ENCODE measurements at regions not wholly inside any gene's neighbourhood (a gene's known extent, or its start where the extent isn't known, plus 50 kb on each side); places are given as distances from the start of the nearest gene placed in this dataset.
"Not testable (repeated sequence)": the region's sequence is repeated elsewhere in the genome, so short reads cannot be mapped to it uniquely, and the experiment has no call there.

- no peak for DNase-seq (ENCODE audit: low read depth)
Measured at GRCh38 chr16:48997946-48998345, 283.7 kb downstream of the CBLN1 start.

DNA sequence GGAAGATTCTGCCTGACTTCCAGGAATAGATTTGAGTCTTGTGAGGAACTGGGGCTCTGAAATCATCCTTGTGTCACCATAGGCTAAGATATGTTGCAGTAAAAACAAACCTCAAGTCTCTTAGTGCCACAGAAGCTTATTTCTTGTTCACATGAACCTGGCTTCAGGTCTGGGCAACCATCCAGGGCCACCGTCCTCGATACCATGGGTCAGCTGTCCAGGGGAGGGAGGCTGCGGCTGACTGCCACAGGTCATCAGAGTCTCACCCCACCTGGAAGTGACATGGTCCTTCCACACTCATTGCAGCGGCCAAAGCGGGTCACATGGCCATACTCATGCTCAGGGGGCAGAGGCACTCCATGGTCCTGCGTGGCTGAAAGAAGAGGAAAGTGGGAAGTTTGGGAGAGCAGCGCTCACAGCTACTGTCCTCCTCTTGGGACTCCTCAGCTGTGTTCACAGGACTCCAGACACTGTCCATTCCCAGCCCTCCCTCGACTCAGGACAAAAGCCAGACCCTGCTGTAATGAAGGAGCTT is 284.5 kb downstream of the CBLN1 start:
- DNase-seq (ENCODE audit: low read depth): no peak

DNA sequence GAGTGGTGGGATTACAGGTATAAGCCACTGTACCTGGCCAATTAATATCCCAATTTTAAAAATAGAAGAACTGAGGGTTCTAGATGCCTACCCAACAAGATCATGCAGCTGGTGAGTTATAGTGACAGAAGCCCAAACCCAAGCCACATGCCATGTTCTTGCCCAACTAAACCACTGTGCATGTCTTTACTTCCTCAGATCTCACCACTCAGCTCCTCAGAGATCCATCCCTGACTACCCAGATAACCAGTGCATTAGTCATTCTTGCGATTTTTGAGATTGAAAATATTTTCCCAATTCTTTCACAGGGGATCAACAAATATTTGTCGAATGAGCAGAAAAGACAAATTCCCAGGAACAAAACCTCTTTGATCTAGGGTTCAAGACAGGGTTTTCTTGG is 303.1 kb downstream of the CBLN1 start:
- no peak for DNase-seq (ENCODE audit: low read depth)

DNA sequence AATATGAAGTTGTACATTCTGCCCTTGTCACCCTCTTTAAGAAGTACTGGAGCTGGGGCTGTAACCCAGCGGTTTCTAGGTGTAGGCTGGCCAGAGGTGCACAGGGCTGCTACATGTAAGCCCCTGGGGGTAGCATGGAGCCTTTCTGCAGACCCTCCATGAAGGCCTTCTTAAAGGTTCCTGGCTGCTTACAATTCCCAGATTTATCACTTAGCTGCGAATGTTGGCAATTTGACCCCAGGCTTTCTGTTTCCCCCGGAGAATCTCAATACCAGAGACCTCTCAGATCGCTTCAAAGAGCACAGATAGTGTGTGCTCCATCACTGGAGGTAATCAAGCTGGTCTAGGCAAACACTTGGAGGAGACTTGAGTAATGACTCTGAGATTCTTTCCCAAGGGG is 309.4 kb downstream of the CBLN1 start:
- DNase-seq (ENCODE audit: low read depth): no peak

DNA sequence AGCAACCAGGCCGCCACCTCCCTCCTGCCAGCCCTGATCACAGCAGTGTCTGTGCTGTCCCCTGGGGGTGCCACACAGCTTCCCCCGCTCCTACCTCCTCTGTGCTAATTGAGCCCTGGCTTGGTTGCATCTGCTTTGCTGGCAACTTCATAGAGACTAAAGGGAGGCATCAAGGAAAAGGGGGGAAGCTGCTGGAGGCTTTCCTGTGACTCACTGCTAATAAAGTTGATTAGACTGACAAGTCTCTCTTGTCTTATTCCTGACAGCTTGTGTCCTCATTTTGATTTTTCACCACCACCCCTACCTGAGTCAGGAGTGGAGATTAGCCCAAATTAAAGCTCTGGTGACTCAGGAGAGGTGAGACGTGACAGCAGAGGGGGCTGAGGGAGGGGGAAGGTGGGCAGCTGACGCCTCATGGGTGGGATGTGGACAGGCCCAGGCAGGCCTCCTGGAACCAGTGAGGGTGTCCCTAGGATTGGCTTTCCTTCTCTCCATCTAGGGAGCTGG is 310.0 kb downstream of the CBLN1 start:
- no peak for DNase-seq (ENCODE audit: low read depth)

GRCh38 chr16:48970216-48970615 is 311.4 kb downstream of the CBLN1 start:
- DNase-seq (ENCODE audit: low read depth): no peak

- DNase-seq (ENCODE audit: low read depth): no peak
Measured at GRCh38 chr16:48969611-48970010, 312.0 kb downstream of the CBLN1 start.

GRCh38 chr16:48965386-48965785 is 316.3 kb downstream of the CBLN1 start:
- DNase-seq (ENCODE audit: low read depth): no peak

GRCh38 chr16:48963901-48964615 is 317.6 kb downstream of the CBLN1 start:
- no peak for DNase-seq (ENCODE audit: low read depth)

- DNase-seq (ENCODE audit: low read depth): no peak
Measured at GRCh38 chr16:48963306-48963705, 318.3 kb downstream of the CBLN1 start.

- DNase-seq (ENCODE audit: low read depth): no peak
Measured at GRCh38 chr16:48961546-48961945, 320.1 kb downstream of the CBLN1 start.

GRCh38 chr16:48960830-48961229 is 320.8 kb downstream of the CBLN1 start:
- DNase-seq (ENCODE audit: low read depth): no peak

DNA sequence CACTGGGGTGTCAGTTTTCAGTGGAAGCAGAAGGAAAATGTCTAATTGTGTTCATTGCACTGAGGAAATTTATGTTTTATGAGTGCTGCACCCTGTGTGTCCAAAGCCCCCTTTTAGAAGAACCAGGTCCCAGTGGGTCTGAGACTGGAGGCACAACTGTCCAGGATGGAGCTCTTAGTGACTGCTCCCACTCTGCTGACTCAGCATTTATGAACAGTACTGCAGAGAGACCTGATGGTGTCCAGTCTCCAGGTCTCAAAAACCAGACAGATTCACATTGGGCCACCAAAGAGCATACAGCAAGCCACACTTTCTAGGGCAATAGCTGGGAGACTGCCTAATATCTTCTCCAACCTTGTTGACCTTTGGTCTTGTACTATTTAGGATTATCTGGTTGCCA is 321.9 kb downstream of the CBLN1 start:
- DNase-seq (ENCODE audit: low read depth): no peak

DNA sequence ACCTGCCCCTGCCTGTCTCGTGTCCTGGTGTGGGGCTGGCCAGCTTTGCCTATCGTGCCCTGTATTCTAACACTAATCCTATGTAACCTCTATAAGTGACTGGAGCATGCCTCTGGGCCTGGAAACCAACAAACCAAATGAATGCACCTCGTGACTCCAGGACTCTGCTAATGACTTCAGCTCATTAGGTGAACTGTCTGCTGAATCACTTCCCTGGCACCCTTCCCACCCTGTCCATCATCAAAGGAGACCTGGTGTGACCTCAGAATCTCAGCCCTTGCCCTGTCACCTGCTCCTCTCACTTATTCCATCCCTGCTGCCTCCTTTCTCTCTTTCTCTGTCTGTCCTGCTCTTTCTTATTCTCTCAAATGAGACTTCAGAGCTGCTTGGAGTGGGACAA is 322.4 kb downstream of the CBLN1 start:
- DNase-seq (ENCODE audit: low read depth): no peak

- no peak for DNase-seq (ENCODE audit: low read depth)
Measured at GRCh38 chr16:48958681-48959080, 323.0 kb downstream of the CBLN1 start.

GRCh38 chr16:48956620-48957019 is 325.0 kb downstream of the CBLN1 start:
- no peak for DNase-seq (ENCODE audit: low read depth)

GRCh38 chr16:48955837-48956236 is 325.8 kb downstream of the CBLN1 start:
- DNase-seq (ENCODE audit: low read depth): no peak

- DNase-seq (ENCODE audit: low read depth): not testable (repeated sequence)
Measured at GRCh38 chr16:48951621-48952125, 330.0 kb downstream of the CBLN1 start.

DNA sequence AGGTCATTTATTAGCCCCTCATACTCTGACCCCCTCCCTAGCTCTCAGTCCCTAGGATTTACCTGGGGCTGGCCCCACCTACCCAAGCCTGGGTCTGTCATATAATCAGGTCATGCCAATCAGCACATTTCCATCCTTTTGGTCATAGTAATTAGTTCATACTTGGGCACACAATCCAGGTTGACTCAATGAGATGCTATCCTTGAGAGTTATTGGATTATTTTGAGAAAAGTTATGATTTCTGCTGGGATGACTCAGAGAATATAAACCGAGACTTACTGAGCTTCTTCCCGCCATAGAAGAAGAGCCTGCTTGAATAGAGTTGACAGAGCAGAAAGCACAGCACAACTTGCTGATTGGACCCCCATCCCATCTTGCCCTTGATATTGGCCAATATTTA is 331.5 kb downstream of the CBLN1 start:
- DNase-seq (ENCODE audit: low read depth): no peak

DNA sequence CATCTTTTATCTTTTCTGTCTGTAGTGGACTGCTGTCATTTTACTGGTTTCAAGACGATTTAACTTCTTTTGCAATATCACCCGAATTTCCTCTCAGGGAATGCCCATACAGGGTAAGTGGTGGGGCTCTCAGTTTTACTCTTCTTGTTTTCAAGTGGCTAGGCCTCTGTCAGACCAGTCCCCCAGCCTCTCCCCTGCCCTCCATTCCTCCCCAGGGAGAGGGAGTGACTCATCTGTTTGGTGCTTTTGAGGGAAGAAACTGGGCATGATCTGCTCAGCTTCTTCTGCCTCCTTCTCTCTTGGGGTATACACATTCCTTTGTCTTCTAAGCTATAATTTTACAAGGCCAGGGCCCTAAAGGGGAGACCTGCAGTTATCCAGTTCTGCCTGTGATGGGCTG is 332.0 kb downstream of the CBLN1 start:
- DNase-seq (ENCODE audit: low read depth): no peak

DNA sequence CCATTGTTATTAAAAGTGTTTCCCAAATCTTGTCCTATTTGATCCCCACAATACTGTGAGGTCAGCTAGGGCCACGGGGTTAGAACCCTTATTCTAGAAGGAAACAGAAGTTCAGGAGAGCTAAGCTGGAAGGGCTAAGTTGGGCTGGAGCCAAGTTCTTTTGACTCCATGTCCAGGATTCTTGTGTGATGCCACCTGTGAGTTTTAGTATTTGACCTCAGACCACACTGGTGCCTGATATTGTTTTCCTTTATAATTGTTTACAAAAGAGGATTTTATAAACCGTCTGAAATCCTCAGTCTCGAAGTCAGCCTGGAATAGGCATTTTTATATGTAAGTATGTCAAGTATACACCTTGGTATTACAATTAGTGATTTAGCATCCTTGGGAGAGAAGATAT is 332.7 kb downstream of the CBLN1 start:
- DNase-seq (ENCODE audit: low read depth): no peak

DNA sequence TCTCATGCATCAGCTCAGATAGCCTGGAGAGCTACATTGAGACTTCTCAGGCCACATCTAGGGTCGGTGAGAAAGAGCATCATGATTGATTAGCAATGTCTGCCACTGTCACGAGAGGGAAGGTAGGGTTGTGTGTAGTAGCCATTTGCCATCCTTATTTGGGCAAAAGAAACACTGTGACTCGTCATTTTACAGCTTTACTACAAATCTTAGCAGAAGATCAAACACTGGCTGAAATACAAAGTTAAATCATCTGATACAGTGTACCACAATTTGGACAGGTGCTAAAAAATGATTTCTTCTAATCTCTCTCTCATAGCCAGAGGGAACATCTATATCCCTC is 334.3 kb downstream of the CBLN1 start:
- DNase-seq (ENCODE audit: low read depth): no peak

DNA sequence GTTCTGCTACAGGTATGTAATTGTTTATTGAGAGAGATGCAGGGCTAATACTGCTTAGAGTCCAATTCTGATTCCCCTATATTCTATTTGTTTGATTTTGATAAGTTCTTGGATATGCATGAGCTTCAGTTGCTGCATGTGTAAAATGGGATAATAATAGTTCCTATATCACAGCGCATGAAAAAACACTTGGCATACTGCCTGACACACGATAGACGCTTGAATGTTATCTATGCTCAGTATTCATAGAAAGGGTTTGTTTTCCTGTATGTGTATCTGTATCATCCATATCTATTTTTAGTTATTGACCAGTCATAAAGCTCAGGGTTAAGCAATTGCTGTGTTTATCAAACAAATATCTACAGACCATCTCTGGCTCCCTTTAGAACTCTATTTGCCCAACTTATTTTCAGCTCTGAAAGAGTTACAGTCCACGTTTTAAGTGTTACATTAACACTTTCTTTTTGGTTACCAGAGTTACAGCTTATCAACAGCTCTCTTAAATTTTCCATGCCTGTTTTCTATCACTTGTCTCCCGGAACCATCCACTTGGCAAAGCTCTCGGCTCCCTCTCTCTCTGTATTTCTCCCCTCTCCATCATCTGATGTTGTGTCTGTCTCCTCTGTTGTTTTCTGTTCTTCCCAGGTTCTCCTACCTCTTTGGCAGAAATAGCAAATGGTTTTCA is 334.8 kb downstream of the CBLN1 start:
- DNase-seq (ENCODE audit: low read depth): no peak
